Mucosa of descending colon (tissue), 3 donors: ENCODE measurements at regions not wholly inside any gene's neighbourhood (a gene's known extent, or its start where the extent isn't known, plus 50 kb on each side); places are given as distances from the start of the nearest gene placed in this dataset.

Experiments
- ATAC-seq: fragments of 200-7000 bp; cut with Tn5 transposase; one replicate; pipeline ENCODE4 v1.9.1; 2020; ENCODE audit warnings: mild to moderate bottlenecking, moderate library complexity
- DNase-seq, 3 donors: peaks; one replicate each; pipeline ENCODE4 v3.0.0-alpha.2; 2020
- H3K36me3 ChIP-seq: fragments of 200-600 bp; one replicate; pipeline ENCODE4 v1.8.0; 2021; ENCODE audit warnings: low read depth, mild to moderate bottlenecking
- H3K4me1 ChIP-seq: fragments of 200-600 bp; one replicate; pipeline ENCODE4 v1.8.0; 2021; ENCODE audit warnings: low read depth, mild to moderate bottlenecking
- H3K4me3 ChIP-seq: fragments of 200-600 bp; one replicate; pipeline ENCODE4 v1.8.0; 2021; ENCODE audit warnings: mild to moderate bottlenecking
- H3K9me3 ChIP-seq: fragments of 200-600 bp; one replicate; pipeline ENCODE4 v1.8.0; 2021; ENCODE audit warnings: mild to moderate bottlenecking
- intact Hi-C, 2 donors: fragments of 100-400 bp; cut with DNase I in 1 of 2; cut with micrococcal nuclease in 1 of 2; formaldehyde crosslinking; loops; one replicate each; pipeline versions ENCODE4 v1.11.0 to v1.11.1; 2022; cut with DNase I, micrococcal nuclease
- TF ChIP-seq, protein P1 (sequence below): fragments of 200-600 bp; IDR thresholded peaks from one replicate; pipeline ENCODE4 v1.8.0; 2022; ENCODE audit warnings: antibody characterized with exemption, mild to moderate bottlenecking
- donor health status: DM: no; HTN: no; CAD: no; lungs with moderate emphysema.
- donor health status: DM: no; HTN: no; CAD: no.
- donor health status: DM: no; HTN: yes; CAD: no.

DNA sequence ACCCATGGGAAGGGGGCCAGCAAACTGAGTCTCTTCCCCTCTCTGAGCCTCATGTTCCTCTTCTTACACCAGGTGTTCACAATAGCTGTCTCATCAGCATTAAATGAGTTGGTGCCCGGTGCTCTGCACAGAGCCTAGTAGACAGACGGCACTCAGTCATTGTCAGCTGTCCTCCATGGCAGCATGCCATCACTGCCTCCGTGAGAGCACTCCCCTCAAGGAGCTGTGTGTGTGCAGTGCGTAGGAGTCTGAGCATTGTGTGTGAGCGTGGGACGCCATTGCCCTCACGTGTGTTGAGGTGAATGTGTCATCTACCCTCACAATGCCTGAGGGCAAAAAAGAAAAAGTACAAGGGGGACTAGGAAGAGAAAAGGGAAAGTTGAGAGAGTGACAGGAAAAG, 536.5 kb downstream of the CDK5RAP2 start:
- no peaks in the 10 kb centered on the region for H3K36me3 ChIP-seq
- ATAC-seq (peak; percentile 10), DNase-seq (no peak)
- H3K9me3 ChIP-seq, result no peaks in the 10 kb centered on the region
- no peak overlapping the region for H3K4me3 ChIP-seq
- no peaks in the 10 kb centered on the region for H3K4me1 ChIP-seq
- TF ChIP-seq, protein P1, sequence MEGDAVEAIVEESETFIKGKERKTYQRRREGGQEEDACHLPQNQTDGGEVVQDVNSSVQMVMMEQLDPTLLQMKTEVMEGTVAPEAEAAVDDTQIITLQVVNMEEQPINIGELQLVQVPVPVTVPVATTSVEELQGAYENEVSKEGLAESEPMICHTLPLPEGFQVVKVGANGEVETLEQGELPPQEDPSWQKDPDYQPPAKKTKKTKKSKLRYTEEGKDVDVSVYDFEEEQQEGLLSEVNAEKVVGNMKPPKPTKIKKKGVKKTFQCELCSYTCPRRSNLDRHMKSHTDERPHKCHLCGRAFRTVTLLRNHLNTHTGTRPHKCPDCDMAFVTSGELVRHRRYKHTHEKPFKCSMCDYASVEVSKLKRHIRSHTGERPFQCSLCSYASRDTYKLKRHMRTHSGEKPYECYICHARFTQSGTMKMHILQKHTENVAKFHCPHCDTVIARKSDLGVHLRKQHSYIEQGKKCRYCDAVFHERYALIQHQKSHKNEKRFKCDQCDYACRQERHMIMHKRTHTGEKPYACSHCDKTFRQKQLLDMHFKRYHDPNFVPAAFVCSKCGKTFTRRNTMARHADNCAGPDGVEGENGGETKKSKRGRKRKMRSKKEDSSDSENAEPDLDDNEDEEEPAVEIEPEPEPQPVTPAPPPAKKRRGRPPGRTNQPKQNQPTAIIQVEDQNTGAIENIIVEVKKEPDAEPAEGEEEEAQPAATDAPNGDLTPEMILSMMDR, result no peak
- intact Hi-C loops, result no loop called here

DNA sequence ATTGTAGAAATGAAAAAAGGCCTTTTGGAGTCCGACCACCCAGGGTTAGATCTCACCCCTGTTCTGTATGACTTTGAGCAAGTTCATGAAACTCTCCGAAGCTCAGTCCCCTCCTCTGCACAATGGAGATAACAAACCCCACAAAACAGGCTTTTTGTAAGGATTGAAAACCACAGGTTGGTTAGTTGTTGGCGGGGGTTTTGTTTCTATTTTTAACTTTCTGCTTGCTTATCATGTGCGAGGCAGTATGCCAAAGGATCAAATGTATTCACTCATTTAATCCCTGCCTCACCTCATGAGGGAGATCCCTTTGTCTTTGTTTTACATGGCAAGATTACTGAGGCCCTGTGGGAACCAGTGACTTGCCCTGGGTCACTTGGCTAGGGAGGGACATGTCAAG, 539.1 kb downstream of the CDK5RAP2 start:
- DNase-seq (no peak), ATAC-seq (no peak)
- TF ChIP-seq, protein P1, result no peak
- Histone ChIP-seq H3K36me3 (no peaks in the 10 kb centered on the region), H3K4me1 (no peaks in the 10 kb centered on the region), H3K4me3 (no peak overlapping the region), H3K9me3 (no peaks in the 10 kb centered on the region)
- intact Hi-C loops, result no loop called here

DNA sequence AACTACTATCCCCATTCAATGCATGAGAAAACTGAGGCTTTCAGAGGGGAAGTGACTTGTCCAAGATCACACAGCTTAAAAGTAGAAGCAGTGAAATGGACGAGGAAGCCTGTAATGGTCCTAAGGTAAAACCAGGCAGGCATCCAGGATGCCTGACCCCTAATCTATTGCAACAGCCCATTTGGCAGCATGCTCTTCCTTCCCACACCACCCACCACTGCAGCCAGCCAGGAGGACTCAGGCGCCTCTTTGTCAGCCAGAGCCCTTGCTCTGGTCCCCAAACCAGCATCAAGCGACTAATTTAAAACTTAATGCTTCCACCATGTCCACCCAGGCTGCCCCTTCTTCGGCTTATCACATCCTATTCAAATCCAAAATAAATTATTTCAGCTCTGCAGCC, 541.6 kb downstream of the CDK5RAP2 start:
- H3K9me3 ChIP-seq, result no peaks in the 10 kb centered on the region
- TF ChIP-seq, protein P1, result no peak
- H3K4me1 ChIP-seq, result no peaks in the 10 kb centered on the region
- intact Hi-C loops, result no loop called here
- H3K36me3 ChIP-seq, result no peaks in the 10 kb centered on the region
- no peak overlapping the region for H3K4me3 ChIP-seq
- ATAC-seq, result no peak
- DNase-seq, result no peak

DNA sequence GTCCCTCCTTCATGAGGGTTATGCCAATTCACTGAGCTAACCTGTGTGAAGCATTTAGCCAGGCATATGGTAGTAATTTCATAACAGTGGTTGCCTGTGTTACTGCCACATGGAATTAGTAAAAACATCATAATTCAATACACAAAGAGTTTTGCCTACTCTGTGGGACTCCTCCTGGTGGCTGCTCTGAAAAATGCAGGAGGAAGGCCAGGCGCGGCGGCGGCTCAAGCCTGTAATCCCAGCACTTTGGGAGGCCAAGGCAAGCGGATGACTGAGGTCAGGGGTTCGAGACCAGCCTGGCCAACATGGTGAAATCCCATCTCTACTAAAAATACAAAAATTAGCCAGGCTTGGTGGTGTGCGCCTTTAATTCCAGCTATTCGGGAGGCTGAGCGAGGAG, 547.3 kb downstream of the CDK5RAP2 start:
- TF ChIP-seq, protein P1, result no peak
- ATAC-seq, result no peak

DNA sequence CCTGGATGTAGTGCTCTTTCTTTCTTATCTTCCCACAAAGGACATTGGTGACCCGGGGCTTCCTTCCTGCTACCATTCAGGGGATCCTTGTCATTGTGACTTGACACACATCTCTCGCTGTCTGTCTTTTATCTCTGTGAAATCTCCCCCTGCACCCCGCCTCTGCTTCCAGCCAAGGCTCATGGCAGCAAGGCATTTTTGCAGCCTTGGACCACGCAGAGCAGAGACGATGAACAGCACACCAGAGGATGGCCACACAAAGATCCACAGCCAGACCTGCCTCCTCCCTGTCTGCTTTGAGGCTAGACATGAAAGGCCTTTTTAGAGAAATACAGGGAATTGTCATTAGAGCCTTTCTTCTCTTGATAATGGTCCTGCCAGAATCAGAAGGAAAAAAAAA, 549.1 kb downstream of the CDK5RAP2 start:
- no peak for DNase-seq
- no peaks in the 10 kb centered on the region for H3K36me3 ChIP-seq
- TF ChIP-seq, protein P1, result no peak
- H3K4me3 ChIP-seq, result no peak overlapping the region
- no peaks in the 10 kb centered on the region for H3K4me1 ChIP-seq
- ATAC-seq, result no peak
- intact Hi-C loops, result no loop called here
- H3K9me3 ChIP-seq, result no peaks in the 10 kb centered on the region

More for the DNA sequence above, 547.3 kb downstream of the CDK5RAP2 start:
- Histone ChIP-seq H3K4me3 (no peak overlapping the region), H3K4me1 (no peaks in the 10 kb centered on the region), H3K9me3 (no peaks in the 10 kb centered on the region), H3K36me3 (no peaks in the 10 kb centered on the region)
- DNase-seq, result no peak
- intact Hi-C loops, result no loop called here

DNA sequence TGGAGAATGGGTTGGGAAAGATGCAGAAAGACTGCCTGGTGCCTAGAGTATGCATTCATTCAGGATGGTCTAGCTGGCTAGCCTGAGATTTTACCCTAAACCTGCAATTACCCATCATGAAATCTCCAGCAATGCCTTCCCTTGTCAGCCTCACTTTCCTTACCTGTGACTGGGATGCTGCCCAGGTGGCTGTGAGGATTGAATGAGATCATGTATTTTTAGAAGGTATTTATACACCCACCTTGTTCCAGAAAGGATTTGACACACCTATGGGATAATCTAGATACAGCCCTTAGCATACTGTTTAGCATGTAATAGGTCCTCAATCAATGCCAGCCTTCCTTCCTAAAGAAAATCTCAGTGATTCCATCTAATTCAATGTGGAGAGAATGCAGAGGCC, 561.4 kb downstream of the CDK5RAP2 start:
- intact Hi-C loops, result no loop called here
- no peak overlapping the region for H3K4me3 ChIP-seq
- DNase-seq, result no peak
- no peaks in the 10 kb centered on the region for H3K9me3 ChIP-seq
- no peaks in the 10 kb centered on the region for H3K36me3 ChIP-seq
- no peaks in the 10 kb centered on the region for H3K4me1 ChIP-seq
- TF ChIP-seq, protein P1, result no peak
- no peak for ATAC-seq
